HEK293 (cell line): ENCODE measurements at regions not wholly inside any gene's neighbourhood (a gene's known extent, or its start where the extent isn't known, plus 50 kb on each side); places are given as distances from the start of the nearest gene placed in this dataset.

Source experiments
- CTCF ChIP-seq: fragments of 450-650 bp; formaldehyde crosslinking; IDR thresholded peaks from 2 replicates; pipeline ENCODE4 v1.5.1; 2016; ENCODE audit warnings: missing biosample characterization, missing genetic modification characterization
- HOXA7 ChIP-seq: sonication (generic); formaldehyde crosslinking; IDR thresholded peaks from 2 replicates; pipeline ENCODE4 v1.8.1; 2022; ENCODE audit warnings: missing genetic modification reagents, borderline replicate concordance
- SP7 ChIP-seq: fragments of 450-650 bp; formaldehyde crosslinking; IDR thresholded peaks from 2 replicates; pipeline ENCODE4 v1.5.1; 2016; ENCODE audit warnings: missing biosample characterization, missing genetic modification characterization
- ZBTB11 ChIP-seq: fragments of 450-650 bp; formaldehyde crosslinking; conservative IDR thresholded peaks from 2 replicates; pipeline ENCODE4 v1.5.1; 2016; ENCODE audit warnings: low read depth, missing biosample characterization, missing genetic modification characterization
- ZBTB8A ChIP-seq: fragments of 450-650 bp; formaldehyde crosslinking; IDR thresholded peaks from 2 replicates; pipeline ENCODE4 v1.5.1; 2016; ENCODE audit warnings: missing biosample characterization, missing genetic modification characterization
- ZNF148 ChIP-seq: fragments of 450-650 bp; formaldehyde crosslinking; IDR thresholded peaks from 2 replicates; pipeline ENCODE4 v1.5.0; 2017; ENCODE audit warnings: missing biosample characterization, missing genetic modification characterization, borderline replicate concordance
- ZNF580 ChIP-seq: fragments of 450-650 bp; formaldehyde crosslinking; IDR thresholded peaks from 2 replicates; pipeline ENCODE4 v1.5.1; 2016; ENCODE audit warnings: missing biosample characterization, missing genetic modification characterization
- ZNF626 ChIP-seq: fragments of 450-650 bp; sonication (Bioruptor Pico); formaldehyde crosslinking; IDR thresholded peaks from 2 replicates; pipeline ENCODE4 v1.5.1; 2018; ENCODE audit warnings: missing biosample characterization, missing genetic modification characterization, inconsistent platforms

- TF ChIP-seq CTCF (no peak), ZNF580 (no peak), HOXA7 (no peak), ZNF626 (tag by site-specific recombination) (no peak), ZBTB11 (no peak), SP7 (tag by site-specific recombination) (no peak), ZBTB8A (tag by site-specific recombination) (no peak), ZNF148 (no peak)
Observed at GRCh38 chr5:63823583-63823982, 138.7 kb downstream of the HTR1A start.
